ENCODE measurements at regions not wholly inside any gene's neighbourhood (a gene's known extent, or its start where the extent isn't known, plus 50 kb on each side); places are given as distances from the start of the nearest gene placed in this dataset.
"Not testable (repeated sequence)": the region's sequence is repeated elsewhere in the genome, so short reads cannot be mapped to it uniquely, and the experiment has no call there.

GRCh38 chr15:29530966-29531365 lies 261.3 kb upstream of the NSMCE3 start:
- peaks cover 22% of the 10 kb centered on the region; the same call in 1 of the 2 replicates for H3K4me1 ChIP-seq (ENCODE audit: insufficient read depth, low read length)
- H3K27me3 ChIP-seq (ENCODE audit: insufficient read depth, low read length) = no peaks in the 10 kb centered on the region
- H3K9ac ChIP-seq (ENCODE audit: low read depth, low read length) = no peak overlapping the region
- H3K9me3 ChIP-seq (ENCODE audit: insufficient read depth, low read depth, low read length) = no peaks in the 10 kb centered on the region
- no peak overlapping the region for H3K27ac ChIP-seq (ENCODE audit: low read length)
- H3K4me3 ChIP-seq (ENCODE audit: low read length) = no peak overlapping the region
- no peaks in the 10 kb centered on the region for H3K36me3 ChIP-seq (ENCODE audit: insufficient read depth, low read depth, low read length)

DNA sequence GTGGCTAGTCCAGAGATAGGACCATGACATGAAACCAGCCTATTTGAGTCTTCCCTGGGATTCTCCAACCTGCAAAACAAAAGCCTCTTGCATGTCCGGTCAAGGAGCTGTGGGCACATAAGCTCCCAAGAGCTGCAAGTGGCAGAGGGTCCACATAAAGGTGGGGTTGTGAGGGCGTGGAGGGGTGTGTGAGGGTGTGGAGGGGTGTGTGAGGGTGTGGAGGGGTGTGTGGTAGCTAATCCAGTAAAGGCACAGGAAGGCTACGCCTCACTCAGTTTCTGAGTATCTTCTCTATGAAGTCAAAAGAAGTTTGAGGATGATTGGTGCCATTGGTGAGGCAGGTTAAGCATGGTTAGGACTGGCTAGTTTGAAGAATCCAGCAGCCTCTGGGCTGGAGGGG lies 259.4 kb upstream of the NSMCE3 start:
- Histone ChIP-seq H3K27ac (ENCODE audit: low read length) (no peak overlapping the region), H3K4me3 (ENCODE audit: low read length) (no peak overlapping the region), H3K27me3 (ENCODE audit: insufficient read depth, low read length) (no peaks in the 10 kb centered on the region), H3K9me3 (ENCODE audit: insufficient read depth, low read depth, low read length) (no peaks in the 10 kb centered on the region), H3K4me1 (ENCODE audit: insufficient read depth, low read length) (peaks cover 19% of the 10 kb centered on the region; the same call in 1 of the 2 replicates), H3K9ac (ENCODE audit: low read depth, low read length) (no peak overlapping the region), H3K36me3 (ENCODE audit: insufficient read depth, low read depth, low read length) (no peaks in the 10 kb centered on the region)

DNA sequence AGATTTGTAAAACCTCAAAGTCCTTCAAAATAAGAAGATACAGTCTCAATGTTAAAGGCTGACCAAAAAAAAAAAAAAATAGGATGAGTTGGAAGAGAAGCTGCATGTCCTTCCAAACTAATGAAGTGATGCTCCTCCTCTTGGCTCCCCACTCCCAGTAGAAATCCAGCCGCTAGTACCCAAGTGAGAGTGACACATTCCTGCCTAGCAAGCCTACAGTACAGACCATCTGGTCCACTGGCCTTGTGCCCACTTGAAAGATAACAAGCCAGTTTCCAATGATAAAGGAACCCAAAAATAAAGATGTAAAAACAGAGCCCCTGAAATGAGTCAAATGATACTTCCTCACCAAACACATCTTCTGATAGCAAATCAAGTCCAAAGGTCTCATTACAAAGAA lies 258.7 kb upstream of the NSMCE3 start:
- Histone ChIP-seq H3K9ac (ENCODE audit: low read depth, low read length) (no peak overlapping the region), H3K27ac (ENCODE audit: low read length) (no peak overlapping the region), H3K4me1 (ENCODE audit: insufficient read depth, low read length) (peaks cover 12% of the 10 kb centered on the region; the same call in 1 of the 2 replicates), H3K9me3 (ENCODE audit: insufficient read depth, low read depth, low read length) (no peaks in the 10 kb centered on the region), H3K4me3 (ENCODE audit: low read length) (no peak overlapping the region), H3K27me3 (ENCODE audit: insufficient read depth, low read length) (no peaks in the 10 kb centered on the region), H3K36me3 (ENCODE audit: insufficient read depth, low read depth, low read length) (no peaks in the 10 kb centered on the region)

GRCh38 chr15:29526802-29527201 lies 257.2 kb upstream of the NSMCE3 start:
- Histone ChIP-seq H3K9ac (ENCODE audit: low read depth, low read length) (no peak overlapping the region), H3K4me3 (ENCODE audit: low read length) (no peak overlapping the region), H3K36me3 (ENCODE audit: insufficient read depth, low read depth, low read length) (no peaks in the 10 kb centered on the region), H3K9me3 (ENCODE audit: insufficient read depth, low read depth, low read length) (no peaks in the 10 kb centered on the region), H3K27ac (ENCODE audit: low read length) (no peak overlapping the region), H3K4me1 (ENCODE audit: insufficient read depth, low read length) (peaks cover 8% of the 10 kb centered on the region), H3K27me3 (ENCODE audit: insufficient read depth, low read length) (no peaks in the 10 kb centered on the region)

DNA sequence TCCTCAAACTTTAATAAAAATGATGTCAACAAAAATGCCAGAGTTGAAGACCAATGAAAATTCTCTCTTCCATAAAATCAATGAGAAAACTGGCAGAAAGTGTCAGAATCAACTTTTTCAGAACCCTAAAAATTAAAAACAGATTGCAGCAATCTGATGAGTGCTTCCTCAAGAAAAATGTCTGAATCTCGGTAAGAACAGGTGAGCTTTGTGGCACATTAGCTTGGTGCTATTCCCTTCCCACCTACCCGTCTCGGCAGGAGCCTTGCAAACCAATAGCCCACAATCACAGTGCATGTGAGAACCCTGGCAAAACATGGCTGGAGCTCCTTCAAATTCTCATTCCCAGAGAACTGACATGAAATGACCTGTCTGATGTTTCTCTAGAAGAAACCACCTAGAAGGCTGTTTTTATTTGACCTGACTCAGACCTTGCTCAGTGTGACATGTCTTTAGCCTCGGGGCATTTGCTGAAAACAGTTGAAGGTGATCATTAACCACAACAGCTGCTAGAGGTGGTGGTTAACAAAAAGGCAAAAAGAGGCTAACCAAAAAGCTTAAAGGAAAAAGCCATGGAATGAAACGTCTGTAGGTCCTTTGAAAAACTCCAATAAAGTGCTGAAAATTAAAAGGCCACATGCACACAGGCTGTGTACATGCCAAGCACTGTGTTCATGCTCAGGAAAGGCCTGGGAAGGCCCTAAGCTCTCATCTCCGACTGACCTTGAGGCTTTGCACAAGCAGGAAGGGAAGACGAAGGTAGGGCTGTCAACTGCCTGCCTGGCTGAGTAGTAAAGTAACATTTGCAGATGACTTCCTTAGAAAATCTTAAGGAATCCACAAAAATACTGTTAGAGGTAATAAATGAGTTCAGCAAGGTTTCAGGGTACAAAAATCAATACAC lies 253.0 kb upstream of the NSMCE3 start:
- Histone ChIP-seq H3K9ac (ENCODE audit: low read depth, low read length) (no peak overlapping the region), H3K27me3 (ENCODE audit: insufficient read depth, low read length) (no peaks in the 10 kb centered on the region), H3K4me3 (ENCODE audit: low read length) (no peak overlapping the region), H3K27ac (ENCODE audit: low read length) (no peak overlapping the region), H3K4me1 (ENCODE audit: insufficient read depth, low read length) (peaks cover 14% of the 10 kb centered on the region; the same call in 1 of the 2 replicates), H3K36me3 (ENCODE audit: insufficient read depth, low read depth, low read length) (no peaks in the 10 kb centered on the region), H3K9me3 (ENCODE audit: insufficient read depth, low read depth, low read length) (no peaks in the 10 kb centered on the region)

- peaks cover 14% of the 10 kb centered on the region; the same call in 1 of the 2 replicates for H3K4me1 ChIP-seq (ENCODE audit: insufficient read depth, low read length)
- no peaks in the 10 kb centered on the region for H3K27me3 ChIP-seq (ENCODE audit: insufficient read depth, low read length)
- H3K9ac ChIP-seq (ENCODE audit: low read depth, low read length) = no peak overlapping the region
- H3K36me3 ChIP-seq (ENCODE audit: insufficient read depth, low read depth, low read length) = no peaks in the 10 kb centered on the region
- no peak overlapping the region for H3K4me3 ChIP-seq (ENCODE audit: low read length)
- no peak overlapping the region for H3K27ac ChIP-seq (ENCODE audit: low read length)
- H3K9me3 ChIP-seq (ENCODE audit: insufficient read depth, low read depth, low read length) = no peaks in the 10 kb centered on the region; the same call in 1 of the 2 replicates
Measured at GRCh38 chr15:29518442-29518841, 248.8 kb upstream of the NSMCE3 start.

GRCh38 chr15:29517829-29518228 lies 248.2 kb upstream of the NSMCE3 start:
- Histone ChIP-seq H3K9me3 (ENCODE audit: insufficient read depth, low read depth, low read length) (no peaks in the 10 kb centered on the region; the same call in 1 of the 2 replicates), H3K9ac (ENCODE audit: low read depth, low read length) (no peak overlapping the region), H3K4me1 (ENCODE audit: insufficient read depth, low read length) (peaks cover 11% of the 10 kb centered on the region; the same call in 1 of the 2 replicates), H3K27me3 (ENCODE audit: insufficient read depth, low read length) (no peaks in the 10 kb centered on the region), H3K36me3 (ENCODE audit: insufficient read depth, low read depth, low read length) (no peaks in the 10 kb centered on the region), H3K27ac (ENCODE audit: low read length) (no peak overlapping the region), H3K4me3 (ENCODE audit: low read length) (no peak overlapping the region)

GRCh38 chr15:29516929-29517328 lies 247.3 kb upstream of the NSMCE3 start:
- Histone ChIP-seq H3K4me1 (ENCODE audit: insufficient read depth, low read length) (peaks cover 10% of the 10 kb centered on the region; the same call in 1 of the 2 replicates), H3K27me3 (ENCODE audit: insufficient read depth, low read length) (no peaks in the 10 kb centered on the region), H3K36me3 (ENCODE audit: insufficient read depth, low read depth, low read length) (no peaks in the 10 kb centered on the region), H3K9ac (ENCODE audit: low read depth, low read length) (no peak overlapping the region), H3K4me3 (ENCODE audit: low read length) (no peak overlapping the region), H3K9me3 (ENCODE audit: insufficient read depth, low read depth, low read length) (no peaks in the 10 kb centered on the region; the same call in 1 of the 2 replicates), H3K27ac (ENCODE audit: low read length) (no peak overlapping the region)

- Histone ChIP-seq H3K27ac (ENCODE audit: low read length) (no peak overlapping the region), H3K9me3 (ENCODE audit: insufficient read depth, low read depth, low read length) (no peaks in the 10 kb centered on the region; the same call in 1 of the 2 replicates), H3K4me3 (ENCODE audit: low read length) (no peak overlapping the region), H3K9ac (ENCODE audit: low read depth, low read length) (no peak overlapping the region), H3K4me1 (ENCODE audit: insufficient read depth, low read length) (no peaks in the 10 kb centered on the region), H3K27me3 (ENCODE audit: insufficient read depth, low read length) (no peaks in the 10 kb centered on the region), H3K36me3 (ENCODE audit: insufficient read depth, low read depth, low read length) (no peaks in the 10 kb centered on the region)
Measured at GRCh38 chr15:29514926-29515325, 245.3 kb upstream of the NSMCE3 start.

DNA sequence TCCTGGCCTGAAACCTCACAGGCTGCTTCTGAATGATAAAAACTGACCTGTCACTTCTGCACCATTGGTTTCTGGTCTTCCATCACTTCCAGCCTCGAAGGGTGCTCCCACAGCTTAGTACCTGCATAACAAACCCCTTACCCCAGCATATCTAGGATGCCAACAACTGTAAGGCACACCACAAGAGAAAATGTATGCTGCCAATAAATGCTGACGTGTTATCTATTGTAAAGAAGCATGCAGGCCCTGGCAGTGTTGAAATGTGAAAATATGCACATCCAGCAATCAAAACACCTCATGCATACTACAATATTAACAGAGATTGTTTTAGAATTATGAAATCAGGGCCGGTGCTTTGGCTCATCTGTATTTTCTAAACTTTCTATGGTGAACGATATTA lies 242.0 kb upstream of the NSMCE3 start:
- Histone ChIP-seq H3K4me3 (ENCODE audit: low read length) (no peak overlapping the region), H3K4me1 (ENCODE audit: insufficient read depth, low read length) (no peaks in the 10 kb centered on the region), H3K27ac (ENCODE audit: low read length) (no peak overlapping the region), H3K36me3 (ENCODE audit: insufficient read depth, low read depth, low read length) (no peaks in the 10 kb centered on the region), H3K9me3 (ENCODE audit: insufficient read depth, low read depth, low read length) (no peaks in the 10 kb centered on the region; the same call in 1 of the 2 replicates), H3K27me3 (ENCODE audit: insufficient read depth, low read length) (no peaks in the 10 kb centered on the region), H3K9ac (ENCODE audit: low read depth, low read length) (no peak overlapping the region)

DNA sequence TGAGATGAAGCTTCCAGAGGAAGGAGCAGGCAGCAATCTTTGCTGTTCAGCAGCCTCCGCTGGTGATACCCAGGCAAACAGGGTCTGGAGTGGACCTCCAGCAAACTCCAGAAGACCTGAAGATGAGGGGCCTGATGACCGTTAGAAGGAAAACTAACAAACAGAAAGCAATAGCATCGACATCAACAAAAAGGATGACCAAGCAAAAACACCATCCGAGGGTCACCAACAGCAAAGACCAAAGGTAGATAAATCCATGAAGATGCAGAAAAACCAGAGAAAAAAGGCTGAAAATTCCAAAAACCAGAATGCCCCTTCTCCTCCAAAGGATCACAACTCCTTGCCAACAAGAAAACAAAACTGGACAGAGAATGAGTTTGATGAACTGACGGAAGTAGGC lies 235.9 kb upstream of the NSMCE3 start:
- not testable (repeated sequence) for H3K9me3 ChIP-seq (ENCODE audit: insufficient read depth, low read depth, low read length); H3K4me3 ChIP-seq (ENCODE audit: low read length); H3K27me3 ChIP-seq (ENCODE audit: insufficient read depth, low read length); H3K36me3 ChIP-seq (ENCODE audit: insufficient read depth, low read depth, low read length); H3K9ac ChIP-seq (ENCODE audit: low read depth, low read length); H3K27ac ChIP-seq (ENCODE audit: low read length)
- peaks cover 18% of the 10 kb centered on the region; the same call in 1 of the 2 replicates for H3K4me1 ChIP-seq (ENCODE audit: insufficient read depth, low read length)

Measured in iPS-20b (cell line).